ENCODE measurements at regions not wholly inside any gene's neighbourhood (a gene's known extent, or its start where the extent isn't known, plus 50 kb on each side); places are given as distances from the start of the nearest gene placed in this dataset.

DNA sequence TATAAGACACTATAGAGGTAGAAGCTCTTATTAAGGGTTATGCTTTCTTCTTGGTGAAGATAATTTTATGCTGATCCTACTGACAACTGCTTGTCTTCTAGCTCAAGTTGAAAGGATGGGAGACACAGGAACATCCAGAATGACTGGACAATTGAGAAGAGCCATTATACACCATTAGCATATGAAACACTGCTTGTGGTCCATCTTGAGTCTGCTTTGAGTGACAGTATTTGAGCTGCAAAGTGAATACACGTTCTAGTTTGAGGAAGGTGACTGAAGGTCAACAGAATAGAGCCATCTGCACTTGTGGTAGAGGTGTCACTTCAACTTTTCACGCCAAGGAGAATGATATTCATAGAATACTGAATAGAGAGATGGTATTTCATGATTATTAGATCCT is 315.4 kb downstream of the MCTP2 start:
- dilution Hi-C loops (cut with MboI; ENCODE audit: extremely low pct_ligation_motif_present, low sequenced_read_pairs): no loop called here
- Histone ChIP-seq H2AFZ (ENCODE audit: control insufficient read depth, low read length) (no peak overlapping the region), H3K79me2 (ENCODE audit: control insufficient read depth, insufficient read depth, low read length) (no peaks in the 10 kb centered on the region), H3K4me1 (ENCODE audit: control insufficient read depth, extremely low read depth, insufficient read depth, low read length) (peaks cover 3% of the 10 kb centered on the region), H3K4me2 (ENCODE audit: control insufficient read depth, extremely low read depth, insufficient read depth, low read depth, low read length) (no peak overlapping the region), H3K27ac (ENCODE audit: control insufficient read depth, insufficient read depth, low read length) (no peak overlapping the region), H3K36me3 (ENCODE audit: control insufficient read depth in 2 of 2, extremely low read depth in 1 of 2, insufficient read depth in 2 of 2, low read length in 2 of 2) (no peaks in the 10 kb centered on the region), H3K9me3 (ENCODE audit: control insufficient read depth, low read depth, low read length) (no peaks in the 10 kb centered on the region), H3K9ac (ENCODE audit: control insufficient read depth, extremely low read depth, insufficient read depth, low read length) (no peak overlapping the region), H4K20me1 (ENCODE audit: control insufficient read depth, extremely low read depth, insufficient read depth, low read length) (no peaks in the 10 kb centered on the region), H3K4me3 (ENCODE audit: control insufficient read depth in 2 of 3, extremely low read depth in 1 of 3, insufficient read depth in 2 of 3, low read depth in 1 of 3, low read length in 3 of 3) (no peak overlapping the region), H3K27me3 (ENCODE audit: control insufficient read depth, extremely low read depth, insufficient read depth, low read length) (no peaks in the 10 kb centered on the region), H3K9me1 (ENCODE audit: control insufficient read depth, extremely low read depth, insufficient read depth, low read length) (no peaks in the 10 kb centered on the region)
- TF ChIP-seq EZH2 (IDR thresholded peaks at IDR 0.05; ENCODE audit: low read length) (no peak), CTCF (optimal IDR thresholded peaks at IDR 0.05 in 1 of 3, IDR thresholded peaks at IDR 0.05 in 1 of 3, conservative IDR thresholded peaks at IDR 0.05 in 1 of 3; ENCODE audit: extremely low read depth in 1 of 3, insufficient read depth in 2 of 3, low read length in 3 of 3) (no peak)
- FAIRE-seq (no peak), DNase-seq (ENCODE audit: low read depth, low spot score) (no peak)

DNA sequence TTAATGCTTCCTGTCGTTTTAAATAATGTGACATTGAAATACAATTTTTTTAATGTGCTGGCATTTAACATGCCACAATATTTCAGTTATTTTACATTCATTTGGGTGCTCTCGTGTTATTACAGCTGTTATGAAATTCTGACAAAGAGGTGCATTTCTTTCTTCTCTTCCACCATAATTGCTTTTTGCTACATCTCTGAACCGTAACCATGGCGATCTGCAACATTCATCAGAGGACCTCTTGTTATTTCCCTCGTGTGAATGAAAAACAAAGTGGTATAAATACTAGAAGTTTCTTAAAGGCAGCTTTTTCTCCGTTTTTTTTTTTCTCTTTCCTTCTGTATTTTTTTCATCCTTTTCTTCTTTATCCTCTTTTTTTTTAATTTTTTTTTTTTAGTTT is 316.4 kb downstream of the MCTP2 start:
- no peaks in the 10 kb centered on the region for H3K9me1 ChIP-seq (ENCODE audit: control insufficient read depth, extremely low read depth, insufficient read depth, low read length)
- H3K79me2 ChIP-seq (ENCODE audit: control insufficient read depth, insufficient read depth, low read length): no peaks in the 10 kb centered on the region
- DNase-seq (ENCODE audit: low read depth, low spot score) (no peak), FAIRE-seq (no peak)
- H3K4me1 ChIP-seq (ENCODE audit: control insufficient read depth, extremely low read depth, insufficient read depth, low read length): no peaks in the 10 kb centered on the region
- TF ChIP-seq EZH2 (IDR thresholded peaks at IDR 0.05; ENCODE audit: low read length): no peak
- TF ChIP-seq CTCF (optimal IDR thresholded peaks at IDR 0.05 in 1 of 3, IDR thresholded peaks at IDR 0.05 in 1 of 3, conservative IDR thresholded peaks at IDR 0.05 in 1 of 3; ENCODE audit: extremely low read depth in 1 of 3, insufficient read depth in 2 of 3, low read length in 3 of 3): no peak
- H2AFZ ChIP-seq (ENCODE audit: control insufficient read depth, low read length): no peak overlapping the region
- H3K9ac ChIP-seq (ENCODE audit: control insufficient read depth, extremely low read depth, insufficient read depth, low read length): no peak overlapping the region
- dilution Hi-C loops (cut with MboI; ENCODE audit: extremely low pct_ligation_motif_present, low sequenced_read_pairs): no loop called here
- no peaks in the 10 kb centered on the region for H3K9me3 ChIP-seq (ENCODE audit: control insufficient read depth, low read depth, low read length)
- H3K4me3 ChIP-seq (ENCODE audit: control insufficient read depth in 2 of 3, extremely low read depth in 1 of 3, insufficient read depth in 2 of 3, low read depth in 1 of 3, low read length in 3 of 3): no peak overlapping the region
- H3K4me2 ChIP-seq (ENCODE audit: control insufficient read depth, extremely low read depth, insufficient read depth, low read depth, low read length): no peak overlapping the region
- no peaks in the 10 kb centered on the region for H3K27me3 ChIP-seq (ENCODE audit: control insufficient read depth, extremely low read depth, insufficient read depth, low read length)
- no peak overlapping the region for H3K27ac ChIP-seq (ENCODE audit: control insufficient read depth, insufficient read depth, low read length)
- no peaks in the 10 kb centered on the region for H4K20me1 ChIP-seq (ENCODE audit: control insufficient read depth, extremely low read depth, insufficient read depth, low read length)
- H3K36me3 ChIP-seq (ENCODE audit: control insufficient read depth in 2 of 2, extremely low read depth in 1 of 2, insufficient read depth in 2 of 2, low read length in 2 of 2): no peaks in the 10 kb centered on the region

All from keratinocyte (primary cell).